DMS53 treated with DMSO at 0.1 percent for 48 hours (cell line): ENCODE measurements at regions not wholly inside any gene's neighbourhood (a gene's known extent, or its start where the extent isn't known, plus 50 kb on each side); places are given as distances from the start of the nearest gene placed in this dataset.

Experiments
- DNase-seq: peaks from one replicate; lab custom pipeline; 2025; ENCODE audit not compliant: unreplicated experiment; lab: John Stamatoyannopoulos, UW

DNA sequence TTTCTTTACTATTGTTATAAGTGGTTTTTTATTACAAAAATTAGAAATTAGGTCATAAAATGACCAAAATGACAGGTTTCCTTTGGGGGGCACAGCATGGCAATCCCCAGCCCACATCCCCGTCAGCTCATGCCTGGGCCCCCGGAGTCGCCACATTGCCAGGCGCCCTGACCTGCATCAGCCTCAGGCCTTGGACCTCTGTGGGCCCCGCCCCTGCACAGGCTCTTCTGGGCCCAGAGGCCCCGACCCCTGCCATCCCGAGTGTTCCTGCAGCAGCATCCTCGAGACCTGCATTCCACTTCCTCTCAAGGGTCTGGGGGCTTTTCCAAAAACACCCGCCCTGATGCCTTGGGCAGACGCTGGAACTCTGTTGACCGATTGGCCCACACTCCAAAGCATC, 391.1 kb upstream of the MGMT start:
- DNase-seq = no peak

GRCh38 chr10:129078346-129078745, 388.7 kb upstream of the MGMT start:
- DNase-seq = no peak

- no peak for DNase-seq
Observed at GRCh38 chr10:129078746-129079145, 388.3 kb upstream of the MGMT start.

GRCh38 chr10:129079705-129080104, 387.3 kb upstream of the MGMT start:
- DNase-seq = no peak

DNA sequence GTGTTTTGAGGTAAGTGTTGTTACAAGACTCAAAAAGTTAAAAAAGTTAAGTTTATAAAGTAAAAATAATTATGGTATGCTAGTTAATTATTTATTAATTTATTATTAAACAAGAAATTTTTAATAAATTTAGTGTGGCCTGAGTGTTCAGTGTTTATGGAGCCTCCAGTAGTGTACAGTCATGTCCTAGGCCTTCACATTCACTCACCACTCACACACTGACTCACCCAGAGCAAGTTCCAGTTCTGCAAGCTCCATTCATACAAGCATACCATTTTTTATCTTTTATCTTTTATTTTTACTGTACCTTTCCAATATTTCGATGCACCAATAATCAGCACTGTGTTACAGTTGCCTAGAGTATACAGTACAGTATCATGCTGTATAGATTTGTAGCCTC, 381.2 kb upstream of the MGMT start:
- no peak for DNase-seq

DNA sequence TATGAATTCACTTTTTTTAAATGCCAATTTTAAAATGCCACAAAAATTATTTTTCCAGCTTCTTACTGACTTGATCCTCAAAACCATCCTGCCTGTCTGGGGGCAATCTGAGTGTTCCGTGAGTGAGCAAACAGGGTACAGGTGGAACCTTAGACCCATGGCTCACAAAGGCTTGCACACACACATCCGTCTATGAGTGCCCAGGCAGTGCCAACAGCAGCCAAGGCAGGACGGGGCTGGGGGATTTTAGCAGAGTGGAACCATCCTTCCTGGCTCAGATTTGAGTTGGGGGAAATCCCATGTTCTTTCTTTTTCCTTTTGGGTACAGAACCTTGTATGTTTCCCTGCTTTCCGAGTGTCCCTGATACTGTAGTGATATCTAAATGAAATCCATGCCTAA, 377.7 kb upstream of the MGMT start:
- DNase-seq = no peak

- DNase-seq = no peak
Observed at GRCh38 chr10:129090165-129090564, 376.9 kb upstream of the MGMT start.

DNA sequence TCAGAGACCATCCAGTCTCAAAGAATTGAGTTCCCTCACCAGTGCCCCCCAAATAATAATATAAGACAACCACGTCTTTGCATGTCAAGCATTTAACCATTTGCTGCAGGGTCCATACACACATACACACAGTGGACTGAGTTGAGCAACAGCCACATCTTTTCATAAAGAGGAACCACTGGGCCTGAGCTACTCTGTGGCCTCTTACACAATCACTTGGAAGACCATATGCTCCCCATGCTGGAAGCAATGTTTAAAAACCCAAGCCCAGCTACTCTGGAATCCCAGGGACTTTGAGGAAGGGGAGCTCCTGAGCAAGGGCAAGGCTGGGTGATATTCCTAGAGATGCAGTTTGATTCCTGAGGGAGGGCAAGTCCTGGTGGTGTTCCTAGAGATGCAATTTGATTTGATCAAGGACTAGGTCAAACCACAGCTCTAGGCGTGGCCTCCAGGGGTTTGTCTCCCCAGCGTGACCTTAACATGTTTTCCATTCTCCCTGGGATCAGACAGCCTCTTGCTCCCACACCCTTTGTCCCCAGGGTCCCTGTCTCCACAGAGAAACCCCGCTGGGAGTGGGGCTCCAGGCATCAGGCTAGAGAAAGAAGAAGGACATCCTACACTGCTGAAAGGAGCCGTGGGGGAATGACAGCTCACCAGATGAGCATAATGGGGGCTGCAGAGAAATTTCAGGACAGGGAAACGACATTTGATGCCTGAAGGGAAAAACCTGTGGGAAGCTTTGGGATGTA, 376.2 kb upstream of the MGMT start:
- DNase-seq = no peak

DNA sequence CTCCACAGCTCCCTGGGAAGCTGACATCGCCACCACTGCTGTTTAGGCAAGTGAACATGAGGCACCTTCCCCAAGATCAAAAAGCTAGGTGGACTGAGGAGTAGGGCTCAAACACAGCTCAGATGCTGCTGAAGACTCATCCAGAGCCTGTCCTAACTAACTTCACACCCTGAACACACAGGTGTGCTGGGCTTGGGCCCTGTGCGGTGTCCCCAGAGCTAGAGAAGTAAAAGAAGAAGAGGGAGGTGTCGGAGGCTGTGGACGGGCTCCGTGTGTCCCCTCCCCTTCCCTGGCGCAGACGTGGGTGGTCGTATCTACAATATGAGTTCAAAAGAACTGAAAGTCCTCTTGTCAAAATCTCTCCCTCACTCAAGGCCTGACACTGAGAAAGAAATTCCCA, 373.4 kb upstream of the MGMT start:
- DNase-seq = no peak

GRCh38 chr10:129094233-129094632, 372.8 kb upstream of the MGMT start:
- no peak for DNase-seq

GRCh38 chr10:129094861-129095260, 372.2 kb upstream of the MGMT start:
- no peak for DNase-seq

DNA sequence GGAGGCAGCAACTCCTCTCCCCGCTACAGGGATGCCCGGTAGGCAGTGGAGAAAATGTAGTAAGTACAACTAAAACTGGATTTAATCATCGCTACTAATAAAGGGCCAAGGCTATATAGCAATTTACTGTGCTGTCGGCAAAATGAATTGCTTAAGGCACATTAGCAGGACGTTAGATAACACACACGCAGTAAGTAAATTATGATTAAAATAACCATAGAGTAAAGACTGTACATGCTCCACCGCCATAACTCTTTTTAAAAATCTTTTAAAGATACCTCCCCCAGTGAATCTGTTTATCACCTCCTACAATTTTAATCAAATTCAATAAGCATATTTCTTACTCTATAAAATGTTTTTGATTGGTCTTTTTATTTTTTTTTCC, 371.4 kb upstream of the MGMT start:
- no peak for DNase-seq

- DNase-seq = no peak
Observed at GRCh38 chr10:129096065-129096984, 370.7 kb upstream of the MGMT start.

GRCh38 chr10:129097776-129098330, 369.2 kb upstream of the MGMT start:
- DNase-seq = no peak

- DNase-seq = no peak
Observed at GRCh38 chr10:129098517-129098916, 368.5 kb upstream of the MGMT start.

DNA sequence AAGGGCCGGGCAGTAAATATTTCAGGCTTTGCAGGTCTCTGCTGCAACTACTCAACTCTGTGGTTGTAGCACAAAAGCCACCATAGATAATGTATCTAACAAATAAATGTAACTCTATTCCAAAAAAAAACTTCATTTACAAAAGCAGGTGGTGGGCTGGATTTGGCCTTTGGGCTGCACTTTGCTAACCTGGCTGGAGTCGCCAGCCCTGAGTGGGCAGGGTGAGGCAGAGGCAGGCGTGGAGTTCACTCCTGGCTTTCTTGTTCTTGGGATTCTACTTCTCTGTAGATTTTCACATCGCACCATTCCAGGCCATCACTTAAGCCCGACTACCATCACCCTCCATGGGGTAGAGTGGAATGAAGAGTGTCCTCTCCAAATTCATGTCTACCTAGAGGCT, 367.6 kb upstream of the MGMT start:
- no peak for DNase-seq

DNA sequence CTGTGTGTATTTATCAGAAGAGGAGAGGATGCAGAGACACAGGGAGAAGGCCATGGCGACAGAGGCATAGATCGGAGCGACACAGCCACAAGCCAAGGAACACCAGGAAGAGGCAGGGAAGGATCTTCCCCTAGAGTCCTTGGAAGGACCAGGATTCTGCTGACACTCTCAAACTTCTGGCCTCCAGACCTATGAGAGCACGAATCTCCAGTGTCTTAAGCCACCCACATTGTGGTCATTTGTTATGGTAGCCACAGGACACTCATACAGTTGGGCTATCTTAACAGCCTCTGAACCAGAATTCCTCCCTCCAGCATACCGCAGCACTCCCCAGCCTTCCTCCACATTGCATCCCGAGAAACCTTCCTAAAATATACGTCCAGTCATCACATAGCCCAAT, 367.0 kb upstream of the MGMT start:
- DNase-seq = no peak

DNA sequence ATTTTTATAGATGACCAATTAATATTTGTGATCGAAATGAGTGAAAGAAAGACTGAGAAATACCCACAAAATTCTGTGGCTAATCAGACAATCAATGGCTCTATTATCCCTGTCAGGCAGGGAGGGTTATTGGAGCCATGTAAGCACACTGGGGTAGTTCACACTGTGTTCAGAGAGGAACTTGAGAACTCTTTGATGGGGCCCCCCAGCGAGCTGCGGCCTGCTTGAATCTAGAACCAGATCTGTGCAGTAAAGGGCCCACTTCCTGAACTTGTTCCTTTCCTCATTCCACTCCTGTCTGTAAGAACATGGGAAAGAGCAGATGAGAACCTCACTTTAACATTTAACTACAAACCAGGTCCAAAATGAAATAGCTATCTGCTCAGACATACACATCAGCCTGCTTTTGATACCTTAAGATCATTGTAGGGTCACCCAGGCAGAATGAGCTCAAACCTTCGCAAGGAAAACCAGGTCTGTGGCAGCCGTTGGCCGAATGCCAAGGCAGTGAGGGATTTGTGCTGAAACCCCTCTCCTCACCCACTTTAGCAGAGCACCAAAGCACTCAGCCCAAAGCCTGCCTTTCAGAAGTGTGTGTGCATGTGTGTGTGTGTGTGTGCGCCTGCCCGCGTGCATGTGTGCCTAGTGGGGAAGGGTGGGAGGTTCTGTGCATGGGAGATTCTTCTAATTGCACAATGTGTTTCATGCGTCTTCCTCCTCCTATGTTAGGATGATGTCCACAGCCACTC, 365.6 kb upstream of the MGMT start:
- DNase-seq = no peak

DNA sequence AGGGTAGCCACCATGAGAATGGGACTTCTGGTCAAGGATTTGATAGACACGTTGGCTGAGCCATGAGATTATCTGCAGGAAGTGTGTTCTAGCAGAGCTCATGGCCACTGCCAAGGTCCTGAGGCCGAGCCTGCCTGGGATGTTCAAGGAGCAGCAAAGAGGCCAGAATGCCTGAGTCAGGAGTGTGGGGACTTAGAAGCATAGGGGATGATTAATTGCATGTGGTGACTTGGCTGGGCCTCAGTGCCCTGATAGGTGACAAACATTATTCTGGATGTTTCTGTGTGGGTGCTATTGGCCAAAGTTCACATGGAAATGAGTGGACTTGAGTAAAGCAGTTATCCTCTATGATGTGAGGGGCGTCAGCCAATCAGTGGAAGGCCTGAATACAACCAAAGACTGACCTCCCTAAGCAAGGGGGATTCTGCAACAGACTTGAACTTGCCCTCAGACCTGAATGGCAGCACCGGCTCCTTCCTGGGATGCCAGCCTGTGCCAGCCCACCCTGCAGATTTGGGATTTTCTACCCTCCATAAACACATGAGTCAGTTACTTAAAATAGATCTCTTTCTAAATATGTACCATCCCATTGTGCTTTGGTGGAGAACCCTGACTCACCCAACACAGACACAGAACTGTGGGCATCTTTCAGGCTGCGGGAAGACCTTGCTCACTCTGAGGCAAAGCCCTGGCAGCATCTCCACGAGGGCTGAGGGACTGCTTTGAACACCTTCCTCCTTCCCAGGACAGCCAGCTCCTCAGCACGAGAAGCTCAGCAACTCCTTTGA, 363.9 kb upstream of the MGMT start:
- DNase-seq = no peak

DNA sequence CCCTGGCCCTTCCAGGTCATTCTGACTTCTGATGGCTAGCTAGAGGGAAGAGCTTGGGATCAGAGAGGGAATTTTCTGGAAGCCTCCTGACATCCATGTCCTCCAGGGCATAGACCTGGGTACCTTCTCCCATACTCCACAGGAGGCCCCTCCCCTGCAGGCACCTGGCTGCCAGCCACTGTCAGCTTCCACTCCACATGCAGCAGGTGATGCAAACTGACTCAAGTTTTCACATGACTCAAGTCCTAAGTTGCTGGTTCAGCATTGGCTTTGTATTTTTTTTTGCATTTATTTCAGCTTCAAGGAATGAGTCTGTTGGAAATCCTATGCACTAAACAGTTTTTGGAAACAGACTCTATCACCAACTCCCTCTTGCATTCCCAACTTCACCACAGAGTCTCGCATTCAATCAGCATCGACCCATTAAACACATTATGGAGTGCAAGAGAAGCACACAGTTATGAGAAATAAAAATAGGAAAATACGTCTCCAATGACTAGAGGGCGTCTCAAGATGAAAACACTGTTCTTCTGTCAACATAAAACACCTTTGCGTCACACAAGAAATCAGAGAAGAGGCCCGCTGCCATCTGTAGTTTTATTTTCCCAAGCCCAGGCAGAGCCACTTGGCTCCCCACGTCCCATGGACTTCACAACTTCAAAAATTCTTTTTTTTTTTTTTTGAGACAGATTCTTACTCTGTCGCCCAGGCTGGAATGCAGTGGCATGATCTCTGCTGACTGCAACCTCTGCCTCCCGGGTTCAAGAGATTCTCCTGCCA, 362.6 kb upstream of the MGMT start:
- no peak for DNase-seq
